ENCODE measurements at regions not wholly inside any gene's neighbourhood (a gene's known extent, or its start where the extent isn't known, plus 50 kb on each side); places are given as distances from the start of the nearest gene placed in this dataset.

DNA sequence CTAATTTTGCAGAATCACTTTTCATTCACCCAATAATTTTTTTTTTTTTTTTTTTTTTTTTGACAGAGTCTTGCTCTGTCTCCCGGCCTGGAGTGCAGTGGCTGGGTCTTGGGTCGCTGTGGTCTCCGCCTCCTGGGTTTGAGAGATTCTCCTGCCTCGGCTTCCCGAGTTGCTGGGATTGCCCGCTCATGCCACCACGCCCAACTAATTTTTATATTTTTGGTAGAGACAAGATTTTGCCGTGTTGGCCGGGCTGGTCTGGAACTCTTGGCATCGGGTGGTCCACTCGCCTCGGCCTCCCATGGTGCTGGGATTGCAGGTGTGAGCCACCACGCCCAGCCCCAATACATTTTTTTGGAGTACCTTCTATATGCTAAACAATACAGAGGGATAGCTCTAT, 1120.0 kb upstream of the ATXN8OS start:
- TF ChIP-seq PAX5 (IDR thresholded peaks at IDR 0.05; ENCODE audit: insufficient read depth, low read length, severe bottlenecking) (no peak), POLR2A (IDR thresholded peaks at IDR 0.05; ENCODE audit: low read depth, low read length) (no peak), TAF1 (IDR thresholded peaks at IDR 0.05; ENCODE audit: low read depth, low read length) (no peak), POLR2AphosphoS5 (IDR thresholded peaks at IDR 0.05; ENCODE audit: low read depth, low read length) (no peak), SPI1 (IDR thresholded peaks at IDR 0.05; ENCODE audit: low read depth, low read length) (no peak), POU2F2 (IDR thresholded peaks at IDR 0.05; ENCODE audit: low read depth, low read length) (no peak)
- no peak for DNase-seq (ENCODE audit: insufficient read length, low spot score)
- no peak for FAIRE-seq

DNA sequence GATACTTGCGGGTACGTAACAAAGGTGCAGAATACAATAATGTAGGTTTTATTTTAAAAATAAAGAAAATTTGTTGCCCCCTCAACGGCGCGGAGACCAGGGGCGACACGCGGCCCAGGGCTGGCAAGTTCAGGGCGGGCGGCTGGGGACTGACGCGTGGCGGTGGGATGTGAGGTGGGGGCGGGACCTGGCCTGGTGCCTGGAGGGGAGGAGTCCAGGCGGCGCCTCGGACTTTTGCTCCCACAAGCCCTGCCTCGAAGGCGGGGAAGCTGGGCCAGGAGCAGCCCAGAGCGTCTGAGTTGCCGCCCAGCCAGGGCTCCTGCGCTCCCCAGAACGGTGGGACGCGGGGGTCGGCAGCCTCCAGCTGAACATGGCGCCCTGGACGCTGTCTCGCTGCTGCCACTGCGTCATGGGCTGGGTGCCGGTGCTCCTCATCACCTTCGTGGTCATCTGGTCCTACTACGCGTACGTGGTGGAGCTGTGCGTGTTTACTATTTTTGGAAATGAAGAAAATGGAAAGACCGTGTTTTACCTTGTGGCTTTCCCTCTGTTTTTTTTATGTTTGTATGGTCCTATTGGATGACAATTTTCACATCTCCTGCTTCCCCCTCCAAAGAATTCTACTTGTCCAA, 1122.8 kb upstream of the ATXN8OS start:
- no peak for DNase-seq (ENCODE audit: insufficient read length, low spot score)
- FAIRE-seq = no peak
- TF ChIP-seq SPI1 (IDR thresholded peaks at IDR 0.05; ENCODE audit: low read depth, low read length) (no peak), POLR2AphosphoS5 (IDR thresholded peaks at IDR 0.05; ENCODE audit: low read depth, low read length) (no peak), PAX5 (IDR thresholded peaks at IDR 0.05; ENCODE audit: insufficient read depth, low read length, severe bottlenecking) (no peak), POU2F2 (IDR thresholded peaks at IDR 0.05; ENCODE audit: low read depth, low read length) (no peak)

DNA sequence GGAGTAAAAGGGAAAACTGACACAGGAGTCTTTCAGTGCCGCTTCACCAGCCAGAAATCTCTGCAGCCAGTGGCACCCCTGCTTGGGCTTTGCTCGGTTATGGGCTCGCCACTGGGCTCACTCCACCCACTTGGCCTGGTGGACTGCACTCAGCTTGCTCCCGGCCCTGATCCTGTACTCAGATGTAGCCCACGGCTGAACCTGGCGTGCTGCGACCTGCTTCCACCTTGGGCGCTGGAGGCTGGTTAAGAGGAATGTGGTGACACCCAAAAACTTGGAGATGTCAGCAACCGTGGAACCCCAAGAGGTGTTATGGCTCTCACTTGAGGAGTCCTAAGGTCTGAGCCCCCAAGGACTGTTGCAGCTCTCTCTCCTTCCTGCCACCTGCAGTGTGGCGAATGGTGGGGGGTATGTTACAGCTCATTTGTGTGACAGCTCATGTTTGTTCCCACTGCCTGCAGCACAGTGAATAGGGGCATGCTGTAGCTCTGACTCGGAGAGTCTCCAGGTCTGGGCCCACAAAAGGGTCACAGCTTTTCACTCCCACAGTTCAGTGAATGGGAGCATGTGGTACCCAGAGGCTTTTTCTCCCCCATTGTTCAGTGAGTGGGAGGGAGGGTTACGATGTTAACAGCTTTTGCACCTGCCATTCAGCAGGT, 1124.5 kb upstream of the ATXN8OS start:
- DNase-seq (ENCODE audit: insufficient read length, low spot score) (no peak), FAIRE-seq (no peak)
- TF ChIP-seq PAX5 (IDR thresholded peaks at IDR 0.05; ENCODE audit: insufficient read depth, low read length, severe bottlenecking) (no peak), POLR2AphosphoS5 (IDR thresholded peaks at IDR 0.05; ENCODE audit: low read depth, low read length) (no peak), POLR2A (IDR thresholded peaks at IDR 0.05; ENCODE audit: low read depth, low read length) (no peak), SPI1 (IDR thresholded peaks at IDR 0.05; ENCODE audit: low read depth, low read length) (no peak), POU2F2 (IDR thresholded peaks at IDR 0.05; ENCODE audit: low read depth, low read length) (no peak), TAF1 (IDR thresholded peaks at IDR 0.05; ENCODE audit: low read depth, low read length) (no peak)

DNA sequence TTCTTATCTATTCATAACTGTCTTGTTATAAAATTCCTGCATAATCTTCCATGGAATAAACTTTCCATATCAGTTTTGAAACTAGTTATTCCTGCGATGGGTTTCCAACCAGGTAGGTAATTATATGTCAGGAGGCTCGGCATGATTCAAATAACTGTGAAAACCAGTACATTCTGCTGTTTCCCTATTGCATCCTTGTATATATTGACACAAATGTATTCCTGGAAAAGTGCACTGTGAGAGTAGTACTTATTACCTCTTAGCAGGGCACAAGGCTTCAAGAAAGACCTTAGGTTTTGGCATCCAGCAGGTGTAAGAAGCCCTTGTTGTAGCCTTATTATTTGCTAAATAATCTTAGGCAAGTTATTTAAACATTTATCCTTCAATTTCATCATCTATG, 1131.3 kb upstream of the ATXN8OS start:
- DNase-seq (ENCODE audit: insufficient read length, low spot score) (no peak), FAIRE-seq (no peak)
- TF ChIP-seq POLR2A (IDR thresholded peaks at IDR 0.05; ENCODE audit: low read depth, low read length) (no peak), PAX5 (IDR thresholded peaks at IDR 0.05; ENCODE audit: insufficient read depth, low read length, severe bottlenecking) (no peak), POLR2AphosphoS5 (IDR thresholded peaks at IDR 0.05; ENCODE audit: low read depth, low read length) (no peak), POU2F2 (IDR thresholded peaks at IDR 0.05; ENCODE audit: low read depth, low read length) (no peak), SPI1 (IDR thresholded peaks at IDR 0.05; ENCODE audit: low read depth, low read length) (no peak), TAF1 (IDR thresholded peaks at IDR 0.05; ENCODE audit: low read depth, low read length) (no peak)

DNA sequence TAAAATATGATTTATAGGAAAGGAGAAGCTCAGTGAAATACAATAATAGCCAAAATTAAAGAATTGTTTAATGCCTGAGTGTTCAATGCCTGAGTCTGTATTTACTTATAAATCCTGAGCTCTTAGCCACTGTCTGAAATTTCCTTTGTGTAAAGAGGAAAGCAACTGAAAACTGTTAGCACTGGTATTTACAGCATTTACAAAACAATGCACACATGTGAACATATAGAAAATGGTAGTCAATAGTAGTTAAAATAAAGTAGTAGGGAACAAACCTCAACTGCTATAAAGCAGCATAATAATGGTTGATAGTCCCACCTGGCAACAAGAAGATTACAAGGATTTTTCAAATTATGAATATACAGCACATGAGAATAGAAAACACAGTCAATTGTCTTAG, 1137.1 kb upstream of the ATXN8OS start:
- TF ChIP-seq POLR2A (IDR thresholded peaks at IDR 0.05; ENCODE audit: low read depth, low read length) (no peak), PAX5 (IDR thresholded peaks at IDR 0.05; ENCODE audit: insufficient read depth, low read length, severe bottlenecking) (no peak), POU2F2 (IDR thresholded peaks at IDR 0.05; ENCODE audit: low read depth, low read length) (no peak), SPI1 (IDR thresholded peaks at IDR 0.05; ENCODE audit: low read depth, low read length) (no peak), TAF1 (IDR thresholded peaks at IDR 0.05; ENCODE audit: low read depth, low read length) (no peak), POLR2AphosphoS5 (IDR thresholded peaks at IDR 0.05; ENCODE audit: low read depth, low read length) (no peak)
- FAIRE-seq (no peak), DNase-seq (ENCODE audit: insufficient read length, low spot score) (no peak)

DNA sequence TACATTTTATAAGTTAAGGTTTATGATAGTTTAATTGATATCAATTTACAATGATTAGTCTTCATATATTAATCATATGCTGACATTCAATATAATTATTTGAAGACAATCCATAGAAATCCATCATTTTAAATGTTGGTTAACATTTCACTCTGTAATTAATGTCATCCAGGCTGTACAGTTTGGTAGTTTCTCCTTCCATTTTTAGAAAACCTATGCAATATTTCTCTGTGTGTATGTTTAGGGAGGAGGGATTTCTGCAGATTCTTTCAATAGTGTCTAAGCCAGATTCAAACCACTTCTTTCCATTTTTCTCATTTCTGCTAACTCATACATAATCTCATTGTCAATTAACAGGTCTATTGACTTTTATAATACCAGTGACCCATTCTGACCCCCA, 1159.0 kb upstream of the ATXN8OS start:
- no peak for FAIRE-seq
- TF ChIP-seq TAF1 (IDR thresholded peaks at IDR 0.05; ENCODE audit: low read depth, low read length) (no peak), SPI1 (IDR thresholded peaks at IDR 0.05; ENCODE audit: low read depth, low read length) (no peak), PAX5 (IDR thresholded peaks at IDR 0.05; ENCODE audit: insufficient read depth, low read length, severe bottlenecking) (no peak), POLR2AphosphoS5 (IDR thresholded peaks at IDR 0.05; ENCODE audit: low read depth, low read length) (no peak), POU2F2 (IDR thresholded peaks at IDR 0.05; ENCODE audit: low read depth, low read length) (no peak)
- no peak for DNase-seq (ENCODE audit: insufficient read length, low spot score)

DNA sequence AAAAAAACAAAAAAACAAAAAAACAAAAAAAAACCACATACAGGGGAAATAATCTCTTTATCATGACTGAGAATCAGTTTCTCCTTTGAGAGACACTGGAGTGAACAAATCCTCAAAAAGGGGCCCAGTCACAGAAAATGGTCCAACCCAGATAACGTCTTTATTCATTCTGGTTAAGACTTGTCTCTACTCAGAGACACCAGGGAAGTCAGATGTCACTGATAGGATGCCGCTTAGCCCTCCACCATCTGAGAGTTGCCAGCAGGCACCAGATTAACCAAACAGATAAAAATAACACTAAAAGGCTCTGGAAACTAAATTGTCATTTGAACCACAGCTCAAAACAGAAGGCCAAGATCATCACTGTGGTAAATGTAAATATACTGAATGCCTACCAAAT, 1163.4 kb upstream of the ATXN8OS start:
- TF ChIP-seq TAF1 (IDR thresholded peaks at IDR 0.05; ENCODE audit: low read depth, low read length) = no peak
- no peak for TF ChIP-seq POLR2A (IDR thresholded peaks at IDR 0.05; ENCODE audit: low read depth, low read length)
- DNase-seq (ENCODE audit: insufficient read length, low spot score) (no peak), FAIRE-seq (no peak)

DNA sequence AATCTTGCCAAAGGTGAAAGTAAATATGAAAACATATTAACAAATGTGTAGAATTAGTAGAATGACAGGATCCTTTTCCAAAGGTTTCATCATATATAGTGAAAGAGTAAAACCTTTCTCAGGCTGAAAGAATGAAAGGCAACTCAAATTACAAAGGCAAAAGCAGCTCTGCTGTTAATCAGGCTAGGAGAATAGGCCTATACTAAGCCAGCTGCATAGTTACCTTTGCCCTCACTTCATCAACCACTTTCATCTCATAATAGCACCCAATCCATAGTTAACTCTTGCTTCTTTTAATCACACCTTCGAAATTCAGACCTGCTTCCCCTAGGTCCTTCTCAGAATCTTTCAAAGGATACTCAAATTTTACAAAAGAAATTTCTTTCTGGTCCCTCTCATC, 1167.6 kb upstream of the ATXN8OS start:
- no peak for FAIRE-seq
- no peak for DNase-seq (ENCODE audit: insufficient read length, low spot score)
- TF ChIP-seq SPI1 (IDR thresholded peaks at IDR 0.05; ENCODE audit: low read depth, low read length) (no peak), POLR2AphosphoS5 (IDR thresholded peaks at IDR 0.05; ENCODE audit: low read depth, low read length) (no peak), TAF1 (IDR thresholded peaks at IDR 0.05; ENCODE audit: low read depth, low read length) (no peak), POLR2A (IDR thresholded peaks at IDR 0.05; ENCODE audit: low read depth, low read length) (no peak), POU2F2 (IDR thresholded peaks at IDR 0.05; ENCODE audit: low read depth, low read length) (no peak), PAX5 (IDR thresholded peaks at IDR 0.05; ENCODE audit: insufficient read depth, low read length, severe bottlenecking) (no peak)

DNA sequence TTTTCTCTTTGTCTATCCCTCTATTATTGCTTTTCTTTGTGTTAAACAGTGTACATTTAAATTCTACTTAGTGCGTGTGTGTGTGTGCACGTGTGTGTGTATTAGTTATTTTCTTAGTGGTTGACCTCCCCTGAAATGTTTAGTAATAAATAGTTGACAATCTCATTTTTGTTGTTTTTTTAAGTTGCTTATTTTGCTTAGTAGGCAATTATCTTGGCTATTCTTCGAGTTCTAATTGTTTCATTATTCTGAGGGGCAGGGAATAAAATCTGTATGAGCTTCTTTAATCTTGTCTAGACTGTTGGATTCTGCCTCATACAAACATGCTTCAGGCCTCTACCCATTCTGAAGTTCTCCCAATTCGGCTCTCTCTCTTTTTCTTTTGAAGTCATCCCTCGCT, 1169.0 kb upstream of the ATXN8OS start:
- no peak for DNase-seq (ENCODE audit: insufficient read length, low spot score)
- FAIRE-seq = no peak

More for the DNA sequence above, 1169.0 kb upstream of the ATXN8OS start:
- no peak for TF ChIP-seq SPI1 (IDR thresholded peaks at IDR 0.05; ENCODE audit: low read depth, low read length)
- no peak for TF ChIP-seq POLR2A (IDR thresholded peaks at IDR 0.05; ENCODE audit: low read depth, low read length)
- no peak for TF ChIP-seq PAX5 (IDR thresholded peaks at IDR 0.05; ENCODE audit: insufficient read depth, low read length, severe bottlenecking)
- TF ChIP-seq POLR2AphosphoS5 (IDR thresholded peaks at IDR 0.05; ENCODE audit: low read depth, low read length) = no peak
- no peak for TF ChIP-seq POU2F2 (IDR thresholded peaks at IDR 0.05; ENCODE audit: low read depth, low read length)
- no peak for TF ChIP-seq TAF1 (IDR thresholded peaks at IDR 0.05; ENCODE audit: low read depth, low read length)
